Endothelial cell (in vitro differentiated cells): ENCODE measurements at regions not wholly inside any gene's neighbourhood (a gene's known extent, or its start where the extent isn't known, plus 50 kb on each side); places are given as distances from the start of the nearest gene placed in this dataset.

Source experiments
- DNase-seq: peaks from one replicate; pipeline ENCODE4 v3.0.0; 2021; ENCODE audit warnings: low spot score
- H3K27ac Mint-ChIP-seq: one replicate; pipeline ENCODE4 v1.8.0; 2021; ENCODE audit warnings: mixed read lengths, inconsistent platforms; ENCODE audit not compliant: unreplicated experiment
- H3K27me3 Mint-ChIP-seq: one replicate; pipeline ENCODE4 v1.8.0; 2021; ENCODE audit warnings: mild to moderate bottlenecking, moderate library complexity, mixed read lengths, inconsistent platforms; ENCODE audit not compliant: unreplicated experiment
- H3K36me3 Mint-ChIP-seq: one replicate; pipeline ENCODE4 v1.8.0; 2021; ENCODE audit warnings: mild to moderate bottlenecking, low read depth, mixed read lengths, inconsistent platforms; ENCODE audit not compliant: unreplicated experiment
- H3K4me1 Mint-ChIP-seq: one replicate; pipeline ENCODE4 v1.8.0; 2021; ENCODE audit warnings: mild to moderate bottlenecking, mixed read lengths, inconsistent platforms; ENCODE audit not compliant: unreplicated experiment
- H3K4me3 Mint-ChIP-seq: one replicate; pipeline ENCODE4 v1.8.0; 2021; ENCODE audit warnings: mild to moderate bottlenecking, mixed read lengths, inconsistent platforms; ENCODE audit not compliant: unreplicated experiment
- H3K9me3 Mint-ChIP-seq: one replicate; pipeline ENCODE4 v1.8.0; 2021; ENCODE audit warnings: mixed read lengths, inconsistent platforms; ENCODE audit not compliant: unreplicated experiment
- CTCF ChIP-seq: fragments of 200-600 bp; sonication (generic); IDR thresholded peaks from one replicate; pipeline ENCODE4 v1.5.0; 2021; ENCODE audit warnings: antibody characterized with exemption; ENCODE audit not compliant: unreplicated experiment

- Mint-ChIP-seq H3K4me1 (no peaks in the 10 kb centered on the region), H3K4me3 (no peak overlapping the region), H3K9me3 (no peaks in the 10 kb centered on the region), H3K27ac (no peak overlapping the region), H3K27me3 (no peaks in the 10 kb centered on the region), H3K36me3 (no peaks in the 10 kb centered on the region)
- DNase-seq: no peak
- no peak for TF ChIP-seq CTCF
Measured at GRCh38 chr9:120289098-120289497, 290.9 kb downstream of the CDK5RAP2 start.

DNA sequence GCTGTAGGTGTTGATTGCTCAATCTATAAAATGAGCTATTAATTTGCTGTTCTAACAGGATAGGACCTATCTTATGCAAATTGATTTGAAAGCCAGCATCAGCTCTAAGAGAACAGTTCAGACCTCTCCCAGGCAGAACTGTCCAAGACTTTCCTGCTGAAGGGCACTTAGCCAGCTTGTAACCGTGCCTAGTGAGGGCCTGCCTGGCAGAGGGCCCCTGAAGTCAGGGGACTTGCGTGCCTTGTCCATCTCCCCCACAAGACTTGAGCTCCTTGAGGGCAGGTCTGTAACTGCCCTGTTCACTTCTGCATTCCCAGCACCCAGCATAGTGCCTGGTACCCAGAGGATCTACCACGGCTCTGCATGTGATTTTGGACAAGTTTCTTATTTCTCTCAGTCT lies 293.4 kb downstream of the CDK5RAP2 start:
- Mint-ChIP-seq H3K9me3 (no peaks in the 10 kb centered on the region), H3K27ac (no peak overlapping the region), H3K27me3 (no peaks in the 10 kb centered on the region), H3K4me1 (no peaks in the 10 kb centered on the region), H3K4me3 (no peak overlapping the region), H3K36me3 (no peaks in the 10 kb centered on the region)
- no peak for TF ChIP-seq CTCF
- no peak for DNase-seq

GRCh38 chr9:120284821-120285220 lies 295.1 kb downstream of the CDK5RAP2 start:
- H3K4me1 Mint-ChIP-seq: no peaks in the 10 kb centered on the region

GRCh38 chr9:120281665-120282064 lies 298.3 kb downstream of the CDK5RAP2 start:
- Mint-ChIP-seq H3K36me3 (no peaks in the 10 kb centered on the region), H3K9me3 (peaks cover 5% of the 10 kb centered on the region), H3K4me3 (no peak overlapping the region), H3K27me3 (peaks cover 3% of the 10 kb centered on the region), H3K4me1 (no peaks in the 10 kb centered on the region), H3K27ac (no peak overlapping the region)
- no peak for DNase-seq
- no peak for TF ChIP-seq CTCF

More at GRCh38 chr9:120284821-120285220, 295.1 kb downstream of the CDK5RAP2 start:
- Mint-ChIP-seq H3K27ac (no peak overlapping the region), H3K4me3 (no peak overlapping the region), H3K27me3 (no peaks in the 10 kb centered on the region), H3K9me3 (no peaks in the 10 kb centered on the region), H3K36me3 (no peaks in the 10 kb centered on the region)
- TF ChIP-seq CTCF: no peak
- DNase-seq: no peak

DNA sequence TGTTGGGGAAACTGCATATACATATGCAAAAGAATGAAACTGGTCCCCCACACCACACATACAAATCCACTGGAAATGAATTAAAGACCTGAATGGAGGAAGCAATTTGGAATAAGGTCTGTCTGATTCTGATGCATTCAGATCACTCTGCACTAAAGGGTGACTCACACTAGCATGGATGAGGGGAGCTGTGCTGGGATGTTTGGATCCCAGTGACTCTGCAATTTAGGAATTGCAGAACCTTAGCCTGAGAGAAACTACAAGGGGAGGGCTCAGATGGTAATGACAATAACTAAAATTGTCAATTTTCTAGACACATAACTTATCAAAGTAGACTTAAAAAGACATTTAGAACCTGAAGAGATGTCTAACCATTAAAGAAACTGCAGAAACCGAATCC lies 312.0 kb downstream of the CDK5RAP2 start:
- Mint-ChIP-seq H3K4me3 (no peak overlapping the region), H3K27me3 (peaks cover 2% of the 10 kb centered on the region), H3K9me3 (no peaks in the 10 kb centered on the region), H3K27ac (no peak overlapping the region), H3K4me1 (no peaks in the 10 kb centered on the region), H3K36me3 (no peaks in the 10 kb centered on the region)
- no peak for DNase-seq
- no peak for TF ChIP-seq CTCF
